DMS53 (cell line): ENCODE measurements at regions not wholly inside any gene's neighbourhood (a gene's known extent, or its start where the extent isn't known, plus 50 kb on each side); places are given as distances from the start of the nearest gene placed in this dataset.

Experiments
- DNase-seq: peaks from one replicate; lab custom pipeline; 2025; lab: John Stamatoyannopoulos, UW

DNA sequence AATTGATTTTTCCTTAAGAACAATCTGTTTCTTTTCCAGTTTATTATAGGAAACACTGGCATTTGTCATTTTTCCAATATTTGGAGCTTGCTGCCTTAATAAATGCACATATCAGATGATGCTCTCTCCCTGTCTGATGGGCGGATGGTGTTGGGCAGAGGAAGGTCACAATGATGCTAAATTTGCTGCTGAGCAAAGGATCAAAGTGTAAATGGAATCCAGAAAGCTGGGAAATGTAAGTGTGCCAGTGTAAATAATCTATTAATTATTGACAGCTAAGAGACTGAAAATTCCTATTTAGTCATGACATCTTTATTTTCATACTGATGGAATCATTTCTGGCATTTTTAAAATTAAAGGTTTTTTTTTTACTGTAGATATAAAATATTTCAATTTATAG is 243.2 kb downstream of the PTBP2 start:
- peak; percentile 61 for DNase-seq

DNA sequence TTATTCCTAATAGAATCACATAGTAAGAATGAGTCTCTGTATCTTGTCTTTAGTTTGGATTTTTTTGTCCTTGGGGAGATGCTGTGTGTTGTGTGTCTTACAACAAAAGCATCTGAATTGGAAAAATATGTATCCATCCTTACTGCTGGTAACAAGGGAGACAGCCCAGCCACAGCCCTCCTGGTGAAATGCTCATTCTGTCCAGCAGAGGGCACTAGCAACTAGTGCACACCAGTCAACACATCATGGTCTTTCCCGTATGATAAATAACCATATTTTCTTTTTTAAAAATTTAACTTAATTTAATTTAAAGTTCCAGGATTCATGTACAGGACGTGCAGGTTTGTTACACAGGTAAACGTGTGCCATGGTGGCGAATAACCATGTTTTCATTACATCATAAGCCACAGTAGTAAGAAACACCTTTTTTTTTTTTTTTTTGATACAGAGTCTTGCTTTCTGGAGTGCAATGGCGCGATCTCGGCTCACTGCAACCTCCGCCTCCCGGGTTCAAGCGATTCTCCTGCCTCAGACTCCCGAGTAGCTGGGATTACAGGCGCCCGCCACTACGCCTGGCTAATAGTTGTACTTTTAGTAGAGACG is 245.1 kb downstream of the PTBP2 start:
- DNase-seq: peak; percentile 89

DNA sequence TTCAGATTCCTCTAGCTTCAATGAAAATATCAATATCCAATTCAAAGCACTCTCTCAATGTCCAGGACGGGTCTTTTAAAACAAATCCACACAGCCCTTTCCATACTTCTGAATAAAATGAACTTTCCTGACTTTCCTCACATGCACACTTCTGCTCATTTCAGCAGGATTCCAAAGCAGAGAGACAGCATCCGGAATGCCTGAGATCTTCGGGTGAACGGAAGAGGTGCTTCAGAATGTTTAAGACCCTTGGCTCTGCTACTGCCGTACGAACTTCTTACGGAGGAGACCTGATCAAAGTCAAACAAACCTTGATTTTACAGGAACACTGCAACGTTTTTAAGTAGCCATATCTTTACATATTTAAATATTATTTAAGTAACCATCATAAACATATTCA is 245.7 kb downstream of the PTBP2 start:
- DNase-seq: no peak

DNA sequence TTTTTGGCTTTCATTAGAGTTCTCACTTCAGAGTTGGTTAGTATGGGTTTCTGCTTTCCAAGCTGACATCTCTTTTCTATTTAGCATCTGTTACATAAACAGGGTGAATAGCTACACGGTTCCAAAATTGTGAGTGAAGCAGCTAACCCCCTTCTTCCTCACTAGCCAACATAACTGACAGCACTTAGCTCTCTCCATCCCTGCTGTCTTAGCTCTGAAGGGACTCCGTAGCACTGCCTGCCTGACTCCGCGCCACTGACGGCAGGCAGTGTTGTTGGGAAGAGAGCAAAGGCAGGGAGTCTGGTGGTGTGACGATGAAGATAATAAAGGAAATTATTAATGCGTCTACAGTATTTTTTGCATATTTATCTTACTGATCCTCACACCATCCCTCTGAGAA is 247.0 kb downstream of the PTBP2 start:
- no peak for DNase-seq

GRCh38 chr1:96968983-96969382 is 247.4 kb downstream of the PTBP2 start:
- DNase-seq: no peak

DNA sequence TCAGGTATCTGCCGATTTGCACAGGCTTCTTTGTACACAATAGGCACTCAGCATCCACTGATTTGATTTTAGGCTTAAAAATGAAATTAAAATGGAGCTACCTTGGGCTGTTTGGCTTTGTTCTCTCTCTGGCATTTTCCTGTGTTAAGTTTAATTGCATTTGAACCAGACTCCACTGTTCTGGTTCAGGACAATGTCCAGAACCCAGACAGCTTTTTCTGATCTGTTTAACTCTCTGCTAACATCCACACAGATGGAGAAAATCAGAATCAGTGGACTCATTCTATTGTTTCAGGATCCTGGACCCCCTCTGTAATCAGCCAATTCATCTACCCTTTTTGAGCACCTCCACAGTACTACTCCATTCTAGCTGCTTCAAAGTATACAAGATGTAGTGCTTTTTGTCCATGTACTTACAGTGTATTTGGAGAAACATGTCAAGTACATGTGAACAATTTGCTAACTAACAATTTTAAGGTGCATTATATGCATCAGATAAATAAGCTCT is 248.1 kb downstream of the PTBP2 start:
- no peak for DNase-seq

DNA sequence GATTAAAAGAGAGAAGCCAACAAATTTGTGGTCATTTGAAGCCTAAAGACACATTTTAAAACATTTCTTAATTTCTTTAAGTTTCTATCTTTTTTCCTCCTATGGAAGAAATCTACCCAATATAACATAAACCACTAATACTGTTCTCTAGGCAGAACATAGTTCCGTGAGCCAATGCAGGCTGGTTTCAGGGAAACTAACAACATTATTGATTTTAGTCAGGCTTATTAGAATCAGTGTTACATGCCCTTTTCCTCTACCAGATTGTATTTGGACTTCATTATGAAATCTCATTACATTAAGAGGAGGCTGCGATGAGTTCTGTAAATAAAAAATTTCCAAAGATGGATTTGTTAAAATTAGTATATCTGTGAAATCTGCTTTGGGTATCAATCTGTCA is 249.9 kb downstream of the PTBP2 start:
- no peak for DNase-seq

- peak; percentile 65 for DNase-seq
These were observed 250.4 kb downstream of the PTBP2 start for GRCh38 chr1:96971849-96972602.

GRCh38 chr1:96973605-96974004 is 252.0 kb downstream of the PTBP2 start:
- DNase-seq: peak; percentile 47

GRCh38 chr1:96978444-96978843 is 256.9 kb downstream of the PTBP2 start:
- peak; percentile 11 for DNase-seq

GRCh38 chr1:96978901-96979300 is 257.3 kb downstream of the PTBP2 start:
- no peak for DNase-seq

- DNase-seq: no peak
These were observed 258.0 kb downstream of the PTBP2 start for GRCh38 chr1:96979304-96980268.

- DNase-seq: no peak
These were observed 258.9 kb downstream of the PTBP2 start for GRCh38 chr1:96980448-96980847.

GRCh38 chr1:96981181-96981580 is 259.6 kb downstream of the PTBP2 start:
- no peak for DNase-seq

DNA sequence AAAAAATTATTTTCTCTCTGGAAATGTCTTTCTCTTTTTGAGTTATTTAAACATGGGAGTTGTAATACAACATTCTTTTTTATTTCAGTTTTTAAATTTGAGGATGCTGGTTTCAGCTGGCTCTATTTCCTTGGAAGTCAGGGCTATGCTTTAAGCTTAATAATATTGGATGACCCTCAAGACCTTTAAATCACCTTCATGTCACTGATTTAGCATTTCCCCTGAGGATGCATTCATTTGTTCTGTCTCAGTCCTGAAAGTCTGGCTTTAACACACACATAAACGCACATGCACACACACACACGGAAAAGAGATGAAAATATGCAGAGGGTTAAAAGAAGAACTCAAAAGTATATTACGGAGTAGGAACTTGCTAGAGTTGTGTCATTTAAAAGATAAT is 260.5 kb downstream of the PTBP2 start:
- no peak for DNase-seq

DNA sequence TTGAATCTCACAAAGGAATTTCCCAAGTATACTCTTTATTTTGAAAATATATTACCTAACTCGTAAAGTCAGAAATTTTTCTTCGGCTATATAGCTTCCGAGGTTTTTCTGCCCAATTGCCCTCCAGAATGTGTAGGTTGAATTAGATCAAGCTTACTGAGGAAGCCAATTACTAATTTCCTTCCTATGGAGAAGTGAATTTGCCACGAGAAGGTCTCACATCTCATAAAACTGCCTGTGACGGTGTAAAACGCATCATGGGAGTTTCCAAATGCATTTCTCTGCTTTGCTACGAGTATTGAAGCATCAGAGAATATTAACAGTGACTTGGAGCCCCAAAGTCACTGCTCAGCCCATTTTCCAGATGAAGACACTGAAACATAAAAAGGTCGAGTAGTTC is 262.3 kb downstream of the PTBP2 start:
- DNase-seq: no peak

DNA sequence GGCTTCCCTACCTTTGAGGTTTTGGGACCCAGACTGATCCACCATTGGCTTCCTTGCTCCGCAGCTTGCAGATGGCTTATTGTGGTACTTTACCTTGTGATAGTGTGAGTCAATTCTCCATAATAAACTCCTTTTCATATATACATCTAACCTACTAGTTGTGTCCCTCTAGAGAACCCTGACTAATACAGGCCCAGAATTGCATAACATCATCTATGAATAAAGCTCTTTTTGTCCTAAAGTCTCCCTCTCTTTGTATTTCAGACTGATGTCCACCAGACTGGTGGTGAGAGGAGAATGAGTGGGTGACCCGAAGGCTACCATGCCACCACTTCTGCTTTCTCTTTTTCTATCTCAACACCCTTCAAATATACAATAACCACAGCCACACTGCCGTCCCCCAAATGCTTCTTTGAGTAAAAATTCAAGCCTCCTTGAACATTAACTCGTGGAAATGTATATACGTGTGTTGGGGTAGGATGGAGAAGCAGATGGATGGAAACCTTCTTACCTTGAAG is 265.7 kb downstream of the PTBP2 start:
- DNase-seq: no peak

GRCh38 chr1:96989302-96989701 is 267.7 kb downstream of the PTBP2 start:
- peak; percentile 69 for DNase-seq

- DNase-seq: no peak
These were observed 268.6 kb downstream of the PTBP2 start for GRCh38 chr1:96990136-96990535.

DNA sequence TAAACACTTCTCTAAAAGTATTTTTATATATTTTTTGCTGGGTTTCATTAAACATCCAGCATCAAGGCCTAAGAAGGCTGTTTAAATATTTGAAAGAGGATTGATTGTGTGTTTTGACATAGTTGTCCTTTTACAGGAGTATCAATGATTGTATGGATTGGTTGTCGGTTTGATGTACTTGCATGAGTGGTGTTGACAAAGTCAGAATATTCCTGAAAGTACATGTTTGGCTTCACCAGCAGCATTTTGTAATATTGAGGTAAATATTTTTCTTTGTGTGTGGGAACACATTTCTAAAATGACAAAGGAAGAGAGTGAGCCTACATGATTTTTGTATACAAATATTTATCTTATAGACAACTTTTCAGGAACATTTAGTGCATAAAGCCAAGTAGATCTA is 269.7 kb downstream of the PTBP2 start:
- no peak for DNase-seq

GRCh38 chr1:96992871-96993270 is 271.3 kb downstream of the PTBP2 start:
- no peak for DNase-seq

DNA sequence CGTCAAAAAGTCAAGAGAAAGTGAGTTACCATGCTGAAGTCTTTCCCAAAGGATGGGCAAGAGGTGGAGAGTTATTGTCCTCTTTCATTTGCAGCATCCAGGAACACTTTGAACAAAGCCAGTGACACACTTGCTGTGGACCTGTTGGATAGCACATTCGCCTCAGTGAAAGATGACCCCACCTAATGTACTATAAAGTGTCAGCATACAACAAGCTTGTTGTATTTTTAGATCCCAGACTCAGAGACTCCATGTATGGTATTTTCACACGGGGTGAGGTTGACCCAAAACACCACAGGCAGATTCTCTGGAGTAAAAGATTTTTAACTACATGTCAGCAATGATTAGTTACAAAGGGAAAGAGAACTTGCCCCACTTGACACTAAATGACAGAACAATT is 273.8 kb downstream of the PTBP2 start:
- no peak for DNase-seq
